IMR-90 (cell line): ENCODE measurements at regions not wholly inside any gene's neighbourhood (a gene's known extent, or its start where the extent isn't known, plus 50 kb on each side); places are given as distances from the start of the nearest gene placed in this dataset.

ENCODE experiments used
- ELK1 ChIP-seq: fragments of 150-350 bp; IDR thresholded peaks from 2 replicates; pipeline ENCODE4 v1.6.1; 2016; ENCODE audit warnings: low read depth, mild to moderate bottlenecking, low read length, moderate library complexity, borderline replicate concordance
- FOS ChIP-seq: fragments of 150-350 bp; IDR thresholded peaks from 2 replicates; pipeline ENCODE4 v1.6.1; 2016; ENCODE audit warnings: low read depth, low read length
- POLR2A ChIP-seq: IDR thresholded peaks from 2 replicates; pipeline ENCODE4 v1.6.1; 2012; ENCODE audit warnings: mild to moderate bottlenecking, low read depth, low read length
- RAD21 ChIP-seq: IDR thresholded peaks from 2 replicates; pipeline ENCODE4 v1.6.1; 2012; ENCODE audit warnings: low read length, improper control_type of control experiment
- RFX5 ChIP-seq: IDR thresholded peaks from 2 replicates; pipeline ENCODE4 v1.8.0; 2012; ENCODE audit warnings: low read depth, mild to moderate bottlenecking, low read length, moderate library complexity
- SMC3 ChIP-seq: fragments of 150-350 bp; IDR thresholded peaks from 2 replicates; pipeline ENCODE4 v1.6.1; 2016; ENCODE audit warnings: low read depth, mild to moderate bottlenecking, antibody characterized with exemption, low read length, moderate library complexity
- TF ChIP-seq, protein P1 (sequence below): conservative IDR thresholded peaks from 2 replicates; pipeline ENCODE4 v1.5.1; 2012; ENCODE audit warnings: mild to moderate bottlenecking, low read depth, low read length, improper control_type of control experiment
- TF ChIP-seq, protein P2 (sequence below): fragments of 150-350 bp; IDR thresholded peaks from 2 replicates; pipeline ENCODE4 v1.6.1; 2017; ENCODE audit warnings: mild to moderate bottlenecking, antibody characterized with exemption, low read length, low read depth

DNA sequence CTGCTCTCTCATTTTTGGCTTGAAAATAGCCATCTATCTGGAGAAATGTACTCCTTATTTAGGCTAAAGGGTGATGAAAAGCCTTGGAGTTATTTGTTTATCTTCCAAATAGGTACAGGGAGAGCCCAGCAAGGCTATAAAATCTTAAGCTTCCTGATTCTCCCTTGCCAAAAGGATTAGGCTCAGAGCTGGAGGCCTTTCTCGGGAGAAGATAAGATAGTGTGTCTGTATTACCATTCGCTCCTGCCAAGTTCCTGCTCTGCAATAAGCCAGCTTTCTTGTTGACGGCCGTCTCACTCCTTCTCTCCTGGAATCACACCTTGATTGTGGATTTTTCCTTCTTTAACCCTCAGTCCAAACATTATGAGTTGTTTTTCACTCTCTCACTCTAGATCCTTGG lies 171.8 kb upstream of the TTC29 start:
- TF ChIP-seq POLR2A (no peak), RAD21 (no peak), FOS (no peak), ELK1 (no peak), SMC3 (no peak), RFX5 (no peak)
- TF ChIP-seq, protein P1, sequence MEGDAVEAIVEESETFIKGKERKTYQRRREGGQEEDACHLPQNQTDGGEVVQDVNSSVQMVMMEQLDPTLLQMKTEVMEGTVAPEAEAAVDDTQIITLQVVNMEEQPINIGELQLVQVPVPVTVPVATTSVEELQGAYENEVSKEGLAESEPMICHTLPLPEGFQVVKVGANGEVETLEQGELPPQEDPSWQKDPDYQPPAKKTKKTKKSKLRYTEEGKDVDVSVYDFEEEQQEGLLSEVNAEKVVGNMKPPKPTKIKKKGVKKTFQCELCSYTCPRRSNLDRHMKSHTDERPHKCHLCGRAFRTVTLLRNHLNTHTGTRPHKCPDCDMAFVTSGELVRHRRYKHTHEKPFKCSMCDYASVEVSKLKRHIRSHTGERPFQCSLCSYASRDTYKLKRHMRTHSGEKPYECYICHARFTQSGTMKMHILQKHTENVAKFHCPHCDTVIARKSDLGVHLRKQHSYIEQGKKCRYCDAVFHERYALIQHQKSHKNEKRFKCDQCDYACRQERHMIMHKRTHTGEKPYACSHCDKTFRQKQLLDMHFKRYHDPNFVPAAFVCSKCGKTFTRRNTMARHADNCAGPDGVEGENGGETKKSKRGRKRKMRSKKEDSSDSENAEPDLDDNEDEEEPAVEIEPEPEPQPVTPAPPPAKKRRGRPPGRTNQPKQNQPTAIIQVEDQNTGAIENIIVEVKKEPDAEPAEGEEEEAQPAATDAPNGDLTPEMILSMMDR, result no peak
- TF ChIP-seq, protein P2, sequence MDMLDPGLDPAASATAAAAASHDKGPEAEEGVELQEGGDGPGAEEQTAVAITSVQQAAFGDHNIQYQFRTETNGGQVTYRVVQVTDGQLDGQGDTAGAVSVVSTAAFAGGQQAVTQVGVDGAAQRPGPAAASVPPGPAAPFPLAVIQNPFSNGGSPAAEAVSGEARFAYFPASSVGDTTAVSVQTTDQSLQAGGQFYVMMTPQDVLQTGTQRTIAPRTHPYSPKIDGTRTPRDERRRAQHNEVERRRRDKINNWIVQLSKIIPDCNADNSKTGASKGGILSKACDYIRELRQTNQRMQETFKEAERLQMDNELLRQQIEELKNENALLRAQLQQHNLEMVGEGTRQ, result no peak
